Ishikawa (cell line): ENCODE measurements at regions not wholly inside any gene's neighbourhood (a gene's known extent, or its start where the extent isn't known, plus 50 kb on each side); places are given as distances from the start of the nearest gene placed in this dataset.

Experiments
- CEBPB ChIP-seq: IDR thresholded peaks from 2 replicates; pipeline ENCODE4 v1.6.1; 2012
- EGR1 ChIP-seq: IDR thresholded peaks from 2 replicates; pipeline ENCODE4 v1.6.1; 2012
- EP300 ChIP-seq: IDR thresholded peaks from 2 replicates; pipeline ENCODE4 v1.6.1; 2012; ENCODE audit warnings: borderline replicate concordance
- RAD21 ChIP-seq: IDR thresholded peaks from 2 replicates; pipeline ENCODE4 v1.6.1; 2012; ENCODE audit warnings: low read depth
- TCF12 ChIP-seq: IDR thresholded peaks from 2 replicates; pipeline ENCODE4 v1.6.1; 2012; ENCODE audit warnings: low read depth
- YY1 ChIP-seq: IDR thresholded peaks from 2 replicates; pipeline ENCODE4 v1.6.1; 2012; ENCODE audit warnings: low read depth
- ZBTB7A ChIP-seq: IDR thresholded peaks from 2 replicates; pipeline ENCODE4 v1.6.1; 2012; ENCODE audit warnings: low read depth
- TF ChIP-seq, protein P1 (sequence below): IDR thresholded peaks from 2 replicates; pipeline ENCODE4 v1.6.1; 2012
- TF ChIP-seq, protein P2 (sequence below): IDR thresholded peaks from 2 replicates; pipeline ENCODE4 v1.6.1; 2012; ENCODE audit warnings: low read depth, mild to moderate bottlenecking
- TF ChIP-seq, protein P3 (sequence below): IDR thresholded peaks from 2 replicates; pipeline ENCODE4 v1.6.1; 2012

DNA sequence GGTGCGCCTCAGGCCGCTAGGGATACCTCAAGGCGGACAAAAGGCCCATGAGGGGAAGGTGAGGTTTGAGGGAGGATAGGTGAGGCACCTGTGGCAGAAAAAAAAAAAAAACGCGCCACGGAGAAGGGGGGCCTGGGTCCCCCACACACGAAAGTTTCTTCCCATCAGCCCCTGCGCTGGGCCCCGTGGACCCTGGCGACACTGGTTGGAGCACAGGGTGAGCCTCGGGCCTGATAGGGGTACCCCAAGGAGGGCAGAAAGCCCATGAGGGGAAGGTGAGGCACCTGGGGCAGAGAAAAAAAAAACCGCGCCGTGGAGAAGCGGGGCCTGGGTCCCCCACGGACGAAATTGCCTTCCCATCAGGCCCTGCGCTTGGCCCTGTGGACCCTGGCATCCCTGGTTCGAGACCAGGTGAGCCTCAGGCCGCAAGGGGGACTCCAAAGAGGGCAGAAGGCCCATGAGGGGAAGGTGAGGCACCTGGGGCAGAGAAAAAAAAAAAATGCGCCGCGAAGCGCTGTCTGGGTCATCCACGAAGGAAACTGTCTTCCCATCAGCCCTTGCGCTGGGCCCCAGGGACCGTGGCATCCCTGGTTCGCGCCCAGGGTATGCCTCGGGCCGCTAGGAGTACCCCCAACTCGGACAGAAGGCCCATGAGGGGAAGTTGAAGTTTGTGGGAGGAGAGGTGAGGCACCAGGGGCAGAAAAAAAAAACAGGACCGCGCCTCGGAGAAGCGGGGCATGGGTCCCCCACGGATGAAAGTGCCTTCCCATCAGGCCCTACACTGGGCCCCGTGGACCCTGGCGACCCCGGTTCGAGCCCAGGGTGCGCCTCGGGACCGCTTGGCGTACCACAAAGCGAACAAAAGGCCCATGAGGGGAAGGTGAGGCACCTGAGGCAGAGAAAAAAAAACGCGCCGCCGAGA lies 226.2 kb downstream of the CCDC74A start:
- no peak for TF ChIP-seq ZBTB7A
- TF ChIP-seq, protein P1, sequence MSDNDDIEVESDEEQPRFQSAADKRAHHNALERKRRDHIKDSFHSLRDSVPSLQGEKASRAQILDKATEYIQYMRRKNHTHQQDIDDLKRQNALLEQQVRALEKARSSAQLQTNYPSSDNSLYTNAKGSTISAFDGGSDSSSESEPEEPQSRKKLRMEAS: no peak
- no peak for TF ChIP-seq YY1
- TF ChIP-seq, protein P2, sequence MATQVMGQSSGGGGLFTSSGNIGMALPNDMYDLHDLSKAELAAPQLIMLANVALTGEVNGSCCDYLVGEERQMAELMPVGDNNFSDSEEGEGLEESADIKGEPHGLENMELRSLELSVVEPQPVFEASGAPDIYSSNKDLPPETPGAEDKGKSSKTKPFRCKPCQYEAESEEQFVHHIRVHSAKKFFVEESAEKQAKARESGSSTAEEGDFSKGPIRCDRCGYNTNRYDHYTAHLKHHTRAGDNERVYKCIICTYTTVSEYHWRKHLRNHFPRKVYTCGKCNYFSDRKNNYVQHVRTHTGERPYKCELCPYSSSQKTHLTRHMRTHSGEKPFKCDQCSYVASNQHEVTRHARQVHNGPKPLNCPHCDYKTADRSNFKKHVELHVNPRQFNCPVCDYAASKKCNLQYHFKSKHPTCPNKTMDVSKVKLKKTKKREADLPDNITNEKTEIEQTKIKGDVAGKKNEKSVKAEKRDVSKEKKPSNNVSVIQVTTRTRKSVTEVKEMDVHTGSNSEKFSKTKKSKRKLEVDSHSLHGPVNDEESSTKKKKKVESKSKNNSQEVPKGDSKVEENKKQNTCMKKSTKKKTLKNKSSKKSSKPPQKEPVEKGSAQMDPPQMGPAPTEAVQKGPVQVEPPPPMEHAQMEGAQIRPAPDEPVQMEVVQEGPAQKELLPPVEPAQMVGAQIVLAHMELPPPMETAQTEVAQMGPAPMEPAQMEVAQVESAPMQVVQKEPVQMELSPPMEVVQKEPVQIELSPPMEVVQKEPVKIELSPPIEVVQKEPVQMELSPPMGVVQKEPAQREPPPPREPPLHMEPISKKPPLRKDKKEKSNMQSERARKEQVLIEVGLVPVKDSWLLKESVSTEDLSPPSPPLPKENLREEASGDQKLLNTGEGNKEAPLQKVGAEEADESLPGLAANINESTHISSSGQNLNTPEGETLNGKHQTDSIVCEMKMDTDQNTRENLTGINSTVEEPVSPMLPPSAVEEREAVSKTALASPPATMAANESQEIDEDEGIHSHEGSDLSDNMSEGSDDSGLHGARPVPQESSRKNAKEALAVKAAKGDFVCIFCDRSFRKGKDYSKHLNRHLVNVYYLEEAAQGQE: no peak
- no peak for TF ChIP-seq RAD21
- TF ChIP-seq, protein P3, sequence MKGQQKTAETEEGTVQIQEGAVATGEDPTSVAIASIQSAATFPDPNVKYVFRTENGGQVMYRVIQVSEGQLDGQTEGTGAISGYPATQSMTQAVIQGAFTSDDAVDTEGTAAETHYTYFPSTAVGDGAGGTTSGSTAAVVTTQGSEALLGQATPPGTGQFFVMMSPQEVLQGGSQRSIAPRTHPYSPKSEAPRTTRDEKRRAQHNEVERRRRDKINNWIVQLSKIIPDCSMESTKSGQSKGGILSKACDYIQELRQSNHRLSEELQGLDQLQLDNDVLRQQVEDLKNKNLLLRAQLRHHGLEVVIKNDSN: no peak
- no peak for TF ChIP-seq TCF12
- TF ChIP-seq EP300: no peak
- no peak for TF ChIP-seq EGR1
- no peak for TF ChIP-seq CEBPB
